Stimulated activated CD8-positive, alpha-beta memory T cell treated with anti-CD3 and anti-CD28 coated beads, Interleukin-2, amount 100 ng/mL, for 1 hour (primary cell): ENCODE measurements at regions not wholly inside any gene's neighbourhood (a gene's known extent, or its start where the extent isn't known, plus 50 kb on each side); places are given as distances from the start of the nearest gene placed in this dataset.
"Not testable (repeated sequence)": the region's sequence is repeated elsewhere in the genome, so short reads cannot be mapped to it uniquely, and the experiment has no call there.

Experiments
- DNase-seq, 2 donors: peaks; one replicate each; pipeline ENCODE4 v3.0.0-alpha.2; 2020; ENCODE audit warnings: low read depth in 2 of 2

DNA sequence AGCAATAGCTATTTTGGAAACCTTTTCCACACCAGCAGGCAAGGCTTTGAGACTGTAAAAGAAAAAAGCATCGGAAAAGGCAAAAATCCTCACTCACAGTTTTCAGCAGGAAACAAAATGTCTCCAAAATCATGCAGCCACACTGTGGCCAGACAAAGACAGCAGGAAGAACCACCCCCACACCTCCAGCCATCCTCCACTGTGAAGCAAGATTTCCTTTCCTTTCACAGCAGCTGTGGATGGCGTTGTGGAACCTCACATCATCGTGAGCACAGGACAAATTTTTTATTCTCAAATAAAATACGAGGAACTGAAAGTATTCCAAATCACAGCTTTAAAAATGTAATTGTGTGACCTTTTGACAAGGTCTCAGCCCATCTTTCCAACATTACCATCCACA lies 351.7 kb upstream of the NOCT start:
- no peak for DNase-seq

DNA sequence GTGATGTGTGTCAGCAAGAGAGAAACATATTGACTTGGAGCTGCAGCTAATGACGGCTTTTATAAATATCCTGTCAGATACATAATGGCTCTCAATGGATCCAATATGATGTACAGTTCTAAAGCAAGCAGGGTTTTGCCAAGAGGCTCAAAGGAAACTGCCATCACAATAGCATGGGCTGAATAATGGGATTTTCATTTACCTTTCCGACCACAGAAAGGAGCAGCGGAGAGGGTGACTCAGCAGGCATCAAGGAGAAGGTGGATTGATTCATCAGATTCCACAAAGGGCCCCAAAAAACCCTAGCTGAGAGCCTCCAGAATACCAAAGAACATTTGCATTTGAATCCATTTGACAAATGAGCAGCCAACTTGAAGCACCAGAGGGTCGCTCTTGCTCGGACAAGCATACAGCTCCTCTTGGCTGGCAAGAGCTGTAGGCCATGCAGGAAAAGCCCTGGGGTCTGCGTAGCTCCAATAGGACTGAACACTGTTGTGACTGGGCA lies 355.7 kb upstream of the NOCT start:
- no peak for DNase-seq

DNA sequence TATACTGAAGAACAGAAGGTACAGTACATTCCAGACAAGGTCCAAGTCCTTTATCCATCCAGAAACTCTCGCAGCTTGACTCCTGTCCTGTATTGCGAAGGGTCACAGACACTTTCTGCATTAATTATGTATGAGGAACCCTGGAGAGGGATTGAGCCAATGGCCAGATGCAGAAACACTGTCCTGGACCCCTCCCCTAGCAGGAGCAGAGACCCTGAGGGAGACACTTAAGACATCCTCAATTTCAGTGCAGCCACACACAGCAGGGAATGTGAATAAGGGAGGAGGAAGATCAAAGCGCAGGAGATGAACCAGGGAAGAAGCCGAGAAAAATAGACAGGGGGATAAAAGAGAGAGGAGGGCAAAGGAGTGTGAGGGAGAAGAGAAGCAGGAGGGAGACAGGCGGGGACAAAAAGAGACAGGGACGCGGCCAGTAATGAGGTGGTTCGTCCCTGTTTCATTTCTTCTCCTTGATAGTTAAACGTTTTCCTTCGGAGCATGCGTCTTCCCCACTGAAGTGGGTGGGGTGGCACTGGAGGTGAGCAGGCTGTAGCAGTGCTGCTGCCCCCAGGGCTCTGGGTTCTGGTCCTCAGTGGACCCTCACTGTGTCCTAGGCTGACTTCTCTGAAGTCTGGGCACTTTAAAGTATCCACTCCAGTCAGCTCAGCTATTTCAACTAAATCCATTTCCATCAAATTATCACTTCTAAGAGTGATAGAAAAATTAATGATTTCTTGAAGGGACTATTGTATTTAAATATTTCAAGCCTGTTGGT lies 356.4 kb upstream of the NOCT start:
- no peak for DNase-seq

DNA sequence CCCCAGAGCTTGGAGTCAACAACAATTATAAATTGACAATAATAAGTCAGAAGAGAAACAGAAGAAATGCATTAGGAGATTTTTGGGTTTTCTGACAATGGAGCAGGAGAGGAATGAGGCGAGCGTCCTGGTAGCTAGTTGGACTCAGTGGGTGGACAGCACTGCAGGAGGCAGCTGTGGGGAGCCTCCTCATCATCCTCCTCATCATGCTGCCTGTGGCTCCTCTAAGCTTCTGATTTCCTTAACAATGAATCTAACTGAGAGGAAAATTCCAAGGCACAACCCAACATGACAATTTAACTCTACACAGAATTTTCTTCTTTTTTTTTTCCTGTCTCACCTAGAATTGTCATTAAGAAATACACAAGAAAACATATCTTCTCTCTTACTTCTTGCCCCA lies 357.1 kb upstream of the NOCT start:
- no peak for DNase-seq

DNA sequence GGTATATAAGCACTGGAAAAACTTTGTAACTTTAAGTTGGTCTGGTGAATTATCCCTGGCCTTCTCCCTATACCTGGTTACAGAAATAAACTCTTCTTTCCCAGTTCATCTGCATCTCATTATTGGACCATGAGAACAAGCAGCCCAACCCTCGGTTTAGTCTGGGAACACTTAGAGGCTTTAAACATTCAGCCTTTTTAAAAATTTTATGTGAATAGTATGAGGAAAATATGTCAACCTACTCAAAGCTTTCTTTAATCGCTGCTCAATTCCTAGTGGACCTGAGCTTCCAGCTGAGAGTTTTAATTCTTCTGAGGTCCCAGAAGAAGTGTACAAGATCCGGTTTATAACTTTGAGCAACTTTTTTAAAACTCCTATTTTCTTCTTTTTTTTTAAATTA lies 358.6 kb upstream of the NOCT start:
- DNase-seq, result no peak

DNA sequence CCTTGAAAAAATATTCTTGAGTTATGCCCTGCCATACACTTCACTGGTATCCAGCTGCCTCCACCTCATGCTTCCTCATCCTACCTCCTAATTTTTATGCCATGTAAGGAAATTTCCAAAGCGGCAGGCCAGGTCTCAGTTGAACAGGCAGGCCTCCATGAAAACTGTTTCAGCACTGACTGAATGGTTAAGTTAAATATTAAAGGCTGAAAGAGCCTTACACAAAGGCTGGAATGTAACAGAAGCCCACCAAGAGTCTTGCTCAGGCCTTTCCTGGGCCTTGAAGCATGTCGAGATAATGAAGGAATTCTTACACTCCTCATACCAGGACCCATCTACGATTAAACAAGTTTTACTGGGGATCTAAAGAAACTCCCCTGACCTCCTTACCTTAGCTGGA lies 359.6 kb upstream of the NOCT start:
- DNase-seq, result no peak

DNA sequence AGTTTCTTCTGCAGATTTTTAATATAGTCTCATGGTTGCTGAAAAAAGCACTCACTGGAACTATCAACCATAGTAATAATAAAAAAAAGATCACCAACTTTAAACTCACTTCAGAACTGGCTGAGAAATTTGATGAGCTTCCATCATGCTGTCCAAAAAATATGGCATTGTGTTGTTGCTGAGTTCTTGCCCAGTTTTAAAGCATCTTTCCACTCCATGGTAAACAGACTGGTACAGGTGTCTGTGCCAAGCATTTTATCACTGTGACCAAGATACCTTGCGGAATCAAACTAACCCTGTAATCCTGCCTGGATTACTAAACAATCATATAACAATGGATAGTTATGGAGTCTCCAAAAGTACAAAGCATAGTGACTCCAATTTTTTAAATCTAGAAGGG lies 360.3 kb upstream of the NOCT start:
- DNase-seq, result no peak

DNA sequence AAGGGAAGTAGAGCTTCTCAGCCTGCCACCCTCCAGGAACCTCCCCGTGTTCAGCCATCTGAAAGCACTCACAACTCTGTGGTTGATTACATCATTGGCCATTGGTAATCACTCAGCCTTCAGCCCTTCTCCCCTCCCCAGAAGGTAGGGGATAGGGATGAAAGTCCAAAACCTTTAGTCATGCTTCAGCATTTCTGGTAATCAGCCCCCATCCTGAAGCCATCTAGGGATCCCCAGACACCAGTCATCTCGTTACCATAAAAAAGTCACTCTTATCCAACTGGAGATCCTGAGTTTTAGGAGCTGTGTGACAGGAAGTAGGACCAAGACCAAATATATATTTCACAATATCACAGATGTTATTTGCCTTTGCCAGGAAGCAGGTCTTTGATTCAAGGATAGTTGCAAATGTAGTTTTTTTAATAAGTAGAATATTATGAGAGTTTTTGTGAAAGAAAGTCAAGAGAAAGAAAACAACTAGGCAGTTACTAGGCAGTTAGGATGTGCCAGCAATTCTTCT lies 364.6 kb upstream of the NOCT start:
- DNase-seq, result no peak

DNA sequence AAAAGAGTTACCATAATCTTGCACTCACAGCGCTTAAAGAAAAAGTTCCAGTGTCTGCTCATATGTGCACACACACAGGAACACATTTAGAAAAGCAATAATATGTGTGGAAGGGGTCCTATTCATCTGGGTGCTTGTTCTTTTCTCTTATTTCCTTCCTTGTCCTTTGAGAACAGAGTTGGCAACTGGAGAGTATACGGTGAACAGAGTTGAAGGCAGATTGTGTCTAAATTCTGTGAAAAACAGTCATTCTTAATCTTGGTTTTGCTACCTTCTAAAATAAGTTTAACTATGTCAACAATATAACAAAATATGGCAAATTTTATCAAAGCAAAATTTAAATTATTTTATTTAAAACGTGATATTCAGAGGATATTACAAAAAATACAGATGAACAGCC lies 365.1 kb upstream of the NOCT start:
- DNase-seq, result no peak

DNA sequence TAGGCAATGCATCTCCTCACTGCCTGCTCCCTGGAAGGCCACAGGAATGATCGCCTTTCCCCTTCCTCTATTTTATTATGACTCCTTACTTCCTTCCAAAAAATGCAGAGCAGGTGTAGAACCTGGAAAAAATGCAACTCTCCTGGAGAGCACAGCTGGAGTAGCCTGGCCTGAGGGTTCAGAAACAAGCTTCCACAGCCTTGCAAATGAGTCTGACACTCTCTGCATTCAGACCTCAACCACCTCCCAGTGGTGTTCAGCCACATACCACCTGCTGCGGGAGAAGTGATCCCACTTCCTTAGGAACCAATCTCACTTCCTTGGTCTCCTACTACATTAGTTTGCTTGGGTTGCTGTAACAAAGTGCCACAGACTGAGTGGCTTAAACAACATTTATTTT lies 368.1 kb upstream of the NOCT start:
- DNase-seq, result no peak

DNA sequence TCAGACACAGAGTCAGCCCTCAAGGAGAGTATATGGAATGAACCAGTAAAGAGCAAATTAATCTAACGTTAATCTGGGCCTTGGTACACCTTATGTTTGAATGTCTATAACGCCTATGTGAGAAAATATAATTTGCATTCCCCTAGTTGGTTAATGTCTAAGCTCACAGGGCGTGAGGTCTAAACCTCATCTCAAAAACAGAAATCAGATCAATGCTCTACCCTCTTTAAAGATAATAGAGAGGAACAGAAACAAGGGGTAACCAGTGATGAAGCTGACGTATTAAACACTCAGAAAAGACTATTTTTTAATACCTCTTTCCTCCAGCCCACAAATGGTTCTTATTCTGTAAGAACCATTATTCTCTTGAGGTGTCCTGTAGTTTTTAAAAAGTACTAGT lies 369.2 kb upstream of the NOCT start:
- DNase-seq, result no peak

DNA sequence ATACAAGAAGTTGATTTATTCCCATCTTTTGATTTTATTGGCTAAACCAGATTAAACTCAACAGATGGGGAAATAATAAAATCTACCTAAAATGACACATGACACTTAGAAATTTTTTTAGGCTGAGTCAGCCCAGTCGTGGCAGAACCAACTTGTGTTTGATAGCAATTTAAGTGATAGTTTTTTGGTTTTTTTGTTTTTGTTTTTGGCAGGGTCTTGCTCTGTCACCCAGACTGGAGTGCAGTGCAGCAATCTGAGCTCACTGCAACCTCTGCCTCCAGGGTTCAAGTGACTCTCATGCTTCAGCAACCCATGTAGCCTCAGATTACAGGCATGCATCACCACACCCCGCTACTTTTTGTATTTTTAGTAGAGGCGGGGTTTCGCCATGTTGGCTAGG lies 370.3 kb upstream of the NOCT start:
- DNase-seq, result no peak

DNA sequence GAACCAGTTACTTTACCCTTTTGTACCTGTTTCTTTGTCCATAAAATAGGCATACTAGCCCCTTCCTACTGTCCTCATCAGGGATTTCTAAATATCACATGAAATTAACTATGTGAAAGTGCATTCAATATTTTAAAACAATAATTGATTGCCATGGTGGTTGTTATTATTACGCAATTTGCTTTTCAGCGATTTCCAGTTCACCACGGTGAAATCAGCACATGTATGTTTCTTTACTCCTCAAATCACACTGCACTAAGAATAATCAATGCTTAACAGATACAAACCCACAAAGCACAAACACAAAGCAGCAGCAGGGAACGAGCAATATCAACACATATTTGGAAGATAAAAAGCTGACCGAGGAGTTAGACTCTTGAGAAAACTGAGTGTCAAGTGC lies 371.3 kb upstream of the NOCT start:
- no peak for DNase-seq

DNA sequence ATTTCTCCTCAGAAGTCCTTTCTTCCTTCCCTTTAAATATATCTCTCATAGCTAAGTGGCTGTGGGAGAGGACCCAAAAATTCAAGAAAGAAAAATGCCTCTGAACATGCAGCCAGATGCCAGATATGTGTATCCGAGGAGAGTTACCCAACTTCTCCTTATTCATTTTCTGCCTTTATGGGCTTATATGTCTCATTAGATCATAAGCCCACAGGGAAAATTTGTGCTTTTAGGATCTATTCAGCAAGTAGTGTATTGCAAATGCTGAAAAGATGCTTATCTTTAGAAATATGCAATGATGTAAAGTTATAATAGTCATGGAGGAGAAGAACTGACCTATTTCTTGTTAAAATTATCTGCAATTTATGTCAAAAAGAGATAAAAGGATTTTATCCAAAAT lies 371.8 kb upstream of the NOCT start:
- no peak for DNase-seq

DNA sequence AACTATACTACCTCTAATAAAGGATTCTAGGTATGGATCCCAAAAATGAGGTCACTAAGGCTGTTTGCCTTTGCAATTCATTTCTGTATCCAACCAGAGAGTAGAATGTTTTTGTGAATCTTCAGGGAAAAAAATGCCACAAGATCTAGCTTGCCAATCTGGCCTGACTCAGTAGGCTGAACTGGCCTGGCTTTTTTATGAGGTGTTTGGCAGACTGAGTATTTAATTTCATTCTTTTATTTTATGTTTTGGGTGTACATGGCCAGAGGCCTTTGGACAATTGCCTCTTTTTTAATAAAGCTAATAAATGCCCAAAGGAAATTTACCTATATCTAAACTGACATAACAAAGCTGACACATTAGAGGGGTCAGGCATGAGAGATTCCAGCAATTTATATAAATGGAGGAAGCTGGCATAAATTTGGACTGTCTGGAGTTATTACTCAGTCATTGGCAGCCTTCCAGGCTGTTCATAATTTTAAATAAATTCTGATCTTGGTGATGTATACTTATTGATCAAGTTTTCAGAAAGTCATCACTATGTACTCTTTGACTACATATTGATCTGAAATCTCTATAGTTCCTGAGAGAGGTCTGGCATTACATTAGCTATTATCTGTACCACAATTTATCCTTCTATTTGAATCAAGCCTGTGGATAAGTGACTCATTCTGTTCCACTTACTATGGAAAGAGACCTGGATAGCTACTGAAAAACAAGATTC lies 376.4 kb upstream of the NOCT start:
- no peak for DNase-seq

DNA sequence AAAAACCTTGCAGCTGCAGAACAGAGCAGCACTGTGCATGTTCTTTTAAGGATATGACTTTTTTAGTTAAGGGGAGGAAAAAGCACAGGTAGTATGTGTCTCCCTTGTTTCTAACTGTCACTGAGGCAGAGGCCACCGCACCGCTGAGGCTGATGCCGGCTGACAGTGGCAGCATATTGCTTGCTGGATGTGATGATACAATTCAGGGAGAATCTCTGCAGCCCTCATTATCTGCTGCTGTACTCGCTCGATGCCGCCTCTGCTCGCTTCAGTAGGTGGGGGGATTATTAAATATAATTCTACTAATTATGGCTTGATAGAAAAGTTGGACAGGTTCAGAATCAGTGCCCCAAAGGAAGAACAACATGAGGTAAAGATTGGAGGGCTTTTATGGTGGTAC lies 378.8 kb upstream of the NOCT start:
- no peak for DNase-seq

DNA sequence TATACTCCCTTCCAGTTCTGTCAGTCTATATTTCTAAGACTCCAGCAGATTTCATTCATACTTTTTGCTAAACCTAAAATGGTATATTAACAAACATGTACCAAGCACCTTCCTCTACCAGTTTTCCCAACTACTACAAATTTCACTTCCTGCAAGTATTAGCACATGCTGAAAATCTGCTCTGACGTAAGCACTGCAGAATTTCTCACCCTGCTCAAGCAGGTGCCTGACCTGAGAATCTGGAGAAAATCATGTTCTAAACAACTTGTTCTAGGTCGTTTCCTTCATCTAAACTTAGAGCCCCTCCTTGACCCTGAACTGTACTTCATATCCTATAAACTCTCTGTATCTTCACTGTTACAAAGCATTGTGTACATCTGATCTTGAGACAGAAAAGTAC lies 380.7 kb upstream of the NOCT start:
- DNase-seq, result no peak

DNA sequence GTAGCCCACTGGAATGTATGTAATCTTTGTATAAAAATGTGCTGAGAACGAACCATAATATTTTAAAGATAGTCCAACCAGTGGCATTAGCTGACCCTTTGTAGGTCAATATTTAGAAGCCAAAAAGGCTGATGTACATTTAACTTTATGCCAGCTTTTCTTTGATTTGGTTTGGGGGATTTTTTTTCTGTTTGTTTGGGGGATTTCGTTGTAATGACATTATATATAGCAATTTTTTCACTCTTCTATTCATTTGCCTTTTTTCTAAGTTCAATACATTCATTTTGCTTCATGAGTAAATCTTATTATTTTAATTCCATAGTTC lies 382.0 kb upstream of the NOCT start:
- DNase-seq, result no peak

DNA sequence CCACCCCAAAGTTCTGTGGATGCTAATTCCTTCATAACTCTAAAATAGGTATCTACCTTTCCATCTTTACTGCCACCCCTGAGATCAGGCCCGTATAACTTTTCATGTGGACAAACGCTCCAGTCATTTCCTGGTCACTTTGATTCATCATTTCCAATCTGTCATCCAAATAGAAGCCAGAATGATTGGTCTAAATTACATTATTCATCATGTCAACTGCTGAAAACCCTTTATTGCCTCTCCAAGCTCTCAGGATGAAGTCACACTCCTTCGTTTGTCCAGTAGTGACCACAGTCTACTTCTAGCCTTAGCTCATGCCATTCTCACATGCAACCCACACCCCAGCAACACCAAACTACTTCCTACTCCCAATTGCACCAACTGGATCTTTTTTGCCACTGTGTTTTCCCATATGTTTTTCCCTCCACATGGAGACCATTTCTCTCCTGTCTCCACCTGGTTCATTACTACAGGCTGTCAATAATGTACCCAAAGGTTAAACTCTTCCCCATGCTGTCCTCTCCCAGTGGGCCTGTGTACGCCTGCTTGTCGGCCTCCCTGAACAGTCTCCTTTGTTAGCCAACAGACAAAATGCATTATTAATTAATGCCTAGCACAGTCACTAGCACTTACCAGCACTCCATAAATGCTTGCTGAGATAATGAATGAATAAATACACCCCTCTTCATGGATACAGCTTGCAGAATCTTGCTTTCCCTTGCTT lies 382.6 kb upstream of the NOCT start:
- no peak for DNase-seq

DNA sequence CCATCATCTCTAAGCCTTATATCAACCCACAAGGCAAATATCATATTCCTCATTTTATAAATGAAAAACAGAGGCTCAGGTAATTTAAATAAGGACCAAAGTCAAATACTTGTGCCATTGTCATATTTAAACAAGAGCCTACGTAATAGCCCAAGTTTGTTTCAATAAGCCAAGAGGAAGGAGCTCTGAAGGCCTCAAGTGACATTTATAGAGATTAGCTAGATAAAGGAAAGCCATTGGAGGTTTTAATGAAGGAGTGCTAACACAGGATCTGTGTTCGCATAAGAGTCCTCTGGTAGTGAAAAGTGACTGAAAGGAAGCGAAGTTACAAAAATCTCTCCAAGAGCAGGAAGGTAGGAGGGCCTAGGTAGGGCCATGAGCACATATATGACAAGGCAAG lies 384.9 kb upstream of the NOCT start:
- DNase-seq, result no peak

DNA sequence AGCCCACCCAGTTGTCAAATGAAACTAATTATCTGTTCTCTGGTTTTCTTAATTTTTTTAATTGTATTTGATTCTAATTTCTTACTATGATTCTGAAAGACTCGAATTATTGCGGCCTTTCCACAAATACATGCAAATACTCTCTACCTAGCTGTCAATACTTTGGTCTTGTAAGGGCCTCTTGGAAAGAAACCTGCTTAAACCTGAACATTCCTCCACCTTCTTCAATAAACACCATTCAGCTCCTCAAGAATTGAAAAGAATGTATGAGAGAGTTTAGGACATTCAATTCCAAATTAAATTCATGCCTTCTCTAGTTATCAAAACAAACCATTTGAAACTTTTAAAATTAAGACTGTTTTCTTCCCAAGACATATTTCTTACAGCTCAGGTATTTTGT lies 385.9 kb upstream of the NOCT start:
- no peak for DNase-seq

DNA sequence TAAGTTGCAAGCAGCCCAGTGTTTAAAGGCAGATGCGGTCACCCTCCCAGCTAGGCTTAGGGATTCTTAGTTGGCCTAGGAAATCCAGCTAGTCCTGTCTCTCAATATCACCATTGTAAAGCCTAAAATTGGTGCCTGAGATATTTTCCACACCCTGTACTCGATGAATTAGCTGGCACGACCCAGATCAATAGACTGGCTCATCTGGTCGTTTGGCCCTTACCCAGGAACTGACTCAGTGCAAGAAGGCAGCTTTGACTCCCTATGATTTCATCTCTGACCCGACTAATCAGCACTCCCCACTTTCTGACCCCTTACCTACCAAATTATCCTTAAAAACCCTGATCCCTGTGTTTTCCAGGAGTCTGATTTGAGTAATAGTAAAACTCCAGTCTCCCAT lies 384.9 kb upstream of the SLC7A11 start:
- DNase-seq, result no peak

DNA sequence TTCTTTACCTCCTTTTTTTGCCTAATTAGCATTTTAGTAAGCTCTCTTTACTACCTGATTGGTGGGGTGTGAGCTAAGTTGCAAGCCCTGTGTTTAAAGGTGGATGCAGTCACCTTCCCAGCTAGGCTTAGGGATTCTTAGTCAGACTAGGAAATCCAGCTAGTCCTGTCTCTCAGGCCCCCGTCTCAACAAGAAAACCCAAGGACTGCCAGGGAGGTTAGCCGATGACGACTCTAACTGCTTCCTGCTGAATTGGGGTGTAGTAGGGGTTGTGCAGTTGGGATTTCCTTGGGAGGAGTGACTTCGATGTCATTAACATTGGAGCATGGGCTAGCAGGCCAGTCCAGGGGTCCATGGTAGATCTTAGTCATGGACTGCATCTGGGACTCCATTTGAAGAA lies 380.2 kb upstream of the SLC7A11 start:
- not testable (repeated sequence) for DNase-seq
